Activated naive CD4-positive, alpha-beta T cell treated with anti-CD3 and anti-CD28 coated beads, Interleukin-2, amount 50 U/mL, for 16 hours (primary cell): ENCODE measurements at regions not wholly inside any gene's neighbourhood (a gene's known extent, or its start where the extent isn't known, plus 50 kb on each side); places are given as distances from the start of the nearest gene placed in this dataset.
"Not testable (repeated sequence)": the region's sequence is repeated elsewhere in the genome, so short reads cannot be mapped to it uniquely, and the experiment has no call there.

Source experiments
- DNase-seq: peaks from one replicate; pipeline ENCODE4 v3.0.0-alpha.2; 2020

- DNase-seq = no peak
Measured at GRCh38 chr10:62996516-62996915, 136.6 kb upstream of the NRBF2 start.

GRCh38 chr10:62993121-62993520 lies 140.0 kb upstream of the NRBF2 start:
- DNase-seq = no peak

- DNase-seq = no peak
Measured at GRCh38 chr10:62992145-62992721, 140.9 kb upstream of the NRBF2 start.

- no peak for DNase-seq
Measured at GRCh38 chr10:62990126-62990525, 143.0 kb upstream of the NRBF2 start.

- no peak for DNase-seq
Measured at GRCh38 chr10:62985807-62986600, 147.1 kb upstream of the NRBF2 start.

GRCh38 chr10:62981096-62981495 lies 152.0 kb upstream of the NRBF2 start:
- DNase-seq = no peak

GRCh38 chr10:62980687-62981086 lies 152.4 kb upstream of the NRBF2 start:
- peak; percentile 18 for DNase-seq

- DNase-seq = no peak
Measured at GRCh38 chr10:62979921-62980320, 153.2 kb upstream of the NRBF2 start.

- no peak for DNase-seq
Measured at GRCh38 chr10:62978482-62978881, 154.6 kb upstream of the NRBF2 start.

- DNase-seq = not testable (repeated sequence)
Measured at GRCh38 chr10:62974795-62975194, 158.3 kb upstream of the NRBF2 start.

GRCh38 chr10:62972103-62972502 lies 155.9 kb upstream of the EGR2 start:
- no peak for DNase-seq

GRCh38 chr10:62964026-62964425 lies 147.9 kb upstream of the EGR2 start:
- DNase-seq = no peak

- DNase-seq = no peak
Measured at GRCh38 chr10:62961951-62962523, 145.9 kb upstream of the EGR2 start.

- DNase-seq = no peak
Measured at GRCh38 chr10:62960416-62960815, 144.2 kb upstream of the EGR2 start.

GRCh38 chr10:62959553-62959952 lies 143.4 kb upstream of the EGR2 start:
- no peak for DNase-seq

- no peak for DNase-seq
Measured at GRCh38 chr10:62958980-62959379, 142.8 kb upstream of the EGR2 start.

GRCh38 chr10:62946278-62946677 lies 130.1 kb upstream of the EGR2 start:
- no peak for DNase-seq

- no peak for DNase-seq
Measured at GRCh38 chr10:62939698-62940097, 123.5 kb upstream of the EGR2 start.

GRCh38 chr10:62938672-62939071 lies 122.5 kb upstream of the EGR2 start:
- no peak for DNase-seq

- DNase-seq = no peak
Measured at GRCh38 chr10:62937674-62938073, 121.5 kb upstream of the EGR2 start.

- no peak for DNase-seq
Measured at GRCh38 chr10:62935022-62935421, 118.9 kb upstream of the EGR2 start.

- no peak for DNase-seq
Measured at GRCh38 chr10:62934258-62934657, 118.1 kb upstream of the EGR2 start.

GRCh38 chr10:62928763-62929162 lies 112.6 kb upstream of the EGR2 start:
- DNase-seq = not testable (repeated sequence)

- no peak for DNase-seq
Measured at GRCh38 chr10:62926407-62926806, 110.2 kb upstream of the EGR2 start.
